ENCODE measurements at regions not wholly inside any gene's neighbourhood (a gene's known extent, or its start where the extent isn't known, plus 50 kb on each side); places are given as distances from the start of the nearest gene placed in this dataset.

DNA sequence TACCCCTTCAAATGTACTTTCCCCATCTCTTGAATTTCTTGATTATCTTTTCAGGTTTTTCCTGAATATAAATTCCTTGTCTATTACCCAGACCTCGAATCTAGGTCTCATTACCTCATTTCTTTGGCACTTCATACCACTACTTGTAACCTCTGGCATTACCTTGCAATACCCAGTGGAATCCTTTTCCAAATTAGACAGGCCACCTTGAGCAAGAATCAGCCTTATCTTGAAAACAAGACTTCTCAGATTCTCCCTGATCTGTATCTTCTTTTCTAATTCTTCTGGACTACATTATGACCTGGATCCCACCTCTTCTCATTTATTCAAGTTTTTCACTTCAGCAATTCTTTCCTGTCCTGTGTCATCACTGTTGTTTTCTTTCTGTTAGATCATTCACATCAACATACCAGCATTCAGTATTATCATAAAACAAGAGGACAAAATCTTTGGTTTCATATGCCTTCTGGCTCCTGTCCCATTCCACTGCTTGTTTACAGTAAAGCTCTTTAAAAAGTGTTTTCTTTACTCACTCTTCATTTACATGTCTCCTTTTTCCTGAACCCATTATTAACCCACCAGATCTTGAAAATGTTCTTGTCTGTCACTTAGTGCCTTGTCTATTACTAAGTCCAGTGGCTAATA lies 275.6 kb upstream of the HS3ST1 start (continued):
- TF ChIP-seq ZEB1 (IDR thresholded peaks at IDR 0.05; ENCODE audit: insufficient replicate concordance, low read depth) (no peak), SP5 (CRISPR knock-in tag; IDR thresholded peaks at IDR 0.05; ENCODE audit: borderline replicate concordance, low read depth) (no peak), MTA3 (CRISPR knock-in tag; IDR thresholded peaks at IDR 0.05) (no peak), ARID2 (CRISPR knock-in tag; IDR thresholded peaks at IDR 0.05; ENCODE audit: borderline replicate concordance) (no peak), HNRNPK (IDR thresholded peaks at IDR 0.05; ENCODE audit: low read depth, low read length, poor library complexity, severe bottlenecking) (no peak), GLI4 (CRISPR knock-in tag; IDR thresholded peaks at IDR 0.05; ENCODE audit: borderline replicate concordance) (no peak), KMT2B (CRISPR knock-in tag; IDR thresholded peaks at IDR 0.05) (no peak), ZNF576 (CRISPR knock-in tag; IDR thresholded peaks at IDR 0.05) (no peak), ZNF350 (CRISPR knock-in tag; IDR thresholded peaks at IDR 0.05; ENCODE audit: borderline replicate concordance, low read depth) (no peak)
- TF ChIP-seq, protein P1, sequence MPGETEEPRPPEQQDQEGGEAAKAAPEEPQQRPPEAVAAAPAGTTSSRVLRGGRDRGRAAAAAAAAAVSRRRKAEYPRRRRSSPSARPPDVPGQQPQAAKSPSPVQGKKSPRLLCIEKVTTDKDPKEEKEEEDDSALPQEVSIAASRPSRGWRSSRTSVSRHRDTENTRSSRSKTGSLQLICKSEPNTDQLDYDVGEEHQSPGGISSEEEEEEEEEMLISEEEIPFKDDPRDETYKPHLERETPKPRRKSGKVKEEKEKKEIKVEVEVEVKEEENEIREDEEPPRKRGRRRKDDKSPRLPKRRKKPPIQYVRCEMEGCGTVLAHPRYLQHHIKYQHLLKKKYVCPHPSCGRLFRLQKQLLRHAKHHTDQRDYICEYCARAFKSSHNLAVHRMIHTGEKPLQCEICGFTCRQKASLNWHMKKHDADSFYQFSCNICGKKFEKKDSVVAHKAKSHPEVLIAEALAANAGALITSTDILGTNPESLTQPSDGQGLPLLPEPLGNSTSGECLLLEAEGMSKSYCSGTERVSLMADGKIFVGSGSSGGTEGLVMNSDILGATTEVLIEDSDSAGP (CRISPR knock-in tag; IDR thresholded peaks at IDR 0.05; ENCODE audit: borderline replicate concordance), result no peak

DNA sequence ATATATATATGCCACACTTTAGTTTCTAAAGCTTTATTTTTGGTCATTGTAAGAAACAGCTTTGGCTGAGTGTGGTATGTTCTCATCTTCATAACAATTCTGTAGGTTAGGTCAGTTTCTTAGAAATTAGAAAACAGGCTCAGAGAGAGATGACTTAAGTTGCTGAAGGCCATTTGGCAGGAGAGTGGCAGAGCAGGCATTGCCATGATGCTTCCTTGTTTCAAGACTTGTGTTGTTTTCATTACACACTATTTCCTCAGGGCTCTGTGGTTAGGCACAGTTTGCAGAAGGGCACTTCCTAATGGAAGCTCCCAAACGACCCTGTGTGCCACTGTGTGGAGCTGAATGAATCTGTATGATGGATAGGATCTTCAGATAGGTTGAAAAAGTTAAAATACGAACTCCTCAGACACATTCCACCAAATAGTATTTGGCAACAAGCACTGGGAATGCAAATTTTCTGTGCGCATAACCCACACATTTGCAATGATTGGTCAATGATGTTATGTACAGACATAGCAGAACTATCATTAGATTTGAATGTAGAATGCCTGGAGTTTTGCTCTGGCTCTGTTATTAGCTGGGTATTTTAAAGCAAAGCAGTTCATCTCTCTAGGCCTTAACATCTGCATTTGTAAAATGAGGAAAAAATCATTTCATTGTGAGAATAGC lies 274.3 kb upstream of the HS3ST1 start:
- FAIRE-seq (no peak), DNase-seq (ENCODE audit: low spot score) (no peak), ATAC-seq (no peak)
- in situ Hi-C loops (cut with HindIII; ENCODE audit: extremely low pct_ligation_motif_present, low pct_unique_long_range_greater_than_20kb), result loop anchor here (25.0 kb wide), 2 partner anchors 91 to 1116 kb away; no protein-coding TSS in a partner anchor
- intact Hi-C loops (cut with micrococcal nuclease; ENCODE audit: unreplicated experiment), result no loop called here
- Histone ChIP-seq H3K27ac (ENCODE audit: extremely low read length, insufficient read depth, low read length) (no peak overlapping the region), H3K36me3 (replicated peaks in 1 of 2; ENCODE audit: control insufficient read depth in 1 of 2, insufficient read depth in 2 of 2, low read length in 2 of 2) (no peaks in the 10 kb centered on the region), H3K4me3 (replicated peaks in 1 of 3; ENCODE audit: insufficient read depth in 1 of 3, low read depth in 2 of 3, low read length in 3 of 3) (no peak overlapping the region), H3K4me2 (ENCODE audit: low read depth, low read length) (no peak overlapping the region), H3K79me2 (ENCODE audit: insufficient read depth, low read length) (no peaks in the 10 kb centered on the region), H3K9me3 (ENCODE audit: low read length) (peaks cover 72% of the 10 kb centered on the region), H3K27me3 (ENCODE audit: control insufficient read depth in 1 of 2, insufficient read depth in 2 of 2, low read length in 2 of 2) (no peaks in the 10 kb centered on the region), H2AFZ (ENCODE audit: low read length) (no peak overlapping the region), H3K4me1 (ENCODE audit: insufficient read depth, low read length) (no peaks in the 10 kb centered on the region), H3K9ac (ENCODE audit: insufficient read depth, low read depth, low read length) (no peak overlapping the region), H4K20me1 (ENCODE audit: insufficient read depth, low read length) (no peaks in the 10 kb centered on the region)
- ChIA-PET CTCF (ENCODE audit: low intra/inter-chr PET ratio, low total read pairs) (no interaction called here), POLR2A (no interaction called here)
- TF ChIP-seq, protein P2, sequence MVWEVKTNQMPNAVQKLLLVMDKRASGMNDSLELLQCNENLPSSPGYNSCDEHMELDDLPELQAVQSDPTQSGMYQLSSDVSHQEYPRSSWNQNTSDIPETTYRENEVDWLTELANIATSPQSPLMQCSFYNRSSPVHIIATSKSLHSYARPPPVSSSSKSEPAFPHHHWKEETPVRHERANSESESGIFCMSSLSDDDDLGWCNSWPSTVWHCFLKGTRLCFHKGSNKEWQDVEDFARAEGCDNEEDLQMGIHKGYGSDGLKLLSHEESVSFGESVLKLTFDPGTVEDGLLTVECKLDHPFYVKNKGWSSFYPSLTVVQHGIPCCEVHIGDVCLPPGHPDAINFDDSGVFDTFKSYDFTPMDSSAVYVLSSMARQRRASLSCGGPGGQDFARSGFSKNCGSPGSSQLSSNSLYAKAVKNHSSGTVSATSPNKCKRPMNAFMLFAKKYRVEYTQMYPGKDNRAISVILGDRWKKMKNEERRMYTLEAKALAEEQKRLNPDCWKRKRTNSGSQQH (CRISPR knock-in tag; IDR thresholded peaks at IDR 0.05; ENCODE audit: low read depth), result no peak
- TF ChIP-seq HOXD1 (CRISPR knock-in tag; IDR thresholded peaks at IDR 0.05), result no peak
- no peak for TF ChIP-seq ZNF501 (CRISPR knock-in tag; IDR thresholded peaks at IDR 0.05)
- no peak for TF ChIP-seq TOE1 (CRISPR knock-in tag; IDR thresholded peaks at IDR 0.05)
- no peak for TF ChIP-seq LBX2 (CRISPR knock-in tag; IDR thresholded peaks at IDR 0.05; ENCODE audit: borderline replicate concordance)
- no peak for TF ChIP-seq IKZF4 (CRISPR knock-in tag; IDR thresholded peaks at IDR 0.05; ENCODE audit: borderline replicate concordance, low read depth, not compliant biosample characterization)
- no peak for TF ChIP-seq NR2C2 (CRISPR knock-in tag; IDR thresholded peaks at IDR 0.05; ENCODE audit: borderline replicate concordance)
- no peak for TF ChIP-seq HHEX (CRISPR knock-in tag; IDR thresholded peaks at IDR 0.05)
- BruUV-seq (replicated peaks), result no TSS peak
- WGBS (ENCODE audit: low lambda C conversion rate), result 33% methylated on average over 3 of the region's 3 CpGs

Measured in HepG2 (cell line).